Sigmoid colon (tissue), 6 donors: ENCODE measurements at regions not wholly inside any gene's neighbourhood (a gene's known extent, or its start where the extent isn't known, plus 50 kb on each side); places are given as distances from the start of the nearest gene placed in this dataset.
"Not testable (repeated sequence)": the region's sequence is repeated elsewhere in the genome, so short reads cannot be mapped to it uniquely, and the experiment has no call there.

Source experiments
- DNase-seq: peaks from one replicate; pipeline ENCODE4 v3.0.0-alpha.2; 2019
- H3K27ac ChIP-seq, 4 donors: fragments of 200-600 bp; sonication (generic); one replicate each; pipeline ENCODE4 v1.5.1; 2016 to 2019; ENCODE audit warnings: mild to moderate bottlenecking in 1 of 4
- H3K27me3 ChIP-seq, 3 donors: fragments of 200-600 bp; sonication (generic); one replicate each; pipeline ENCODE4 v1.5.1; 2019; ENCODE audit warnings: mild to moderate bottlenecking in 1 of 3
- H3K36me3 ChIP-seq, 4 donors: fragments of 200-600 bp; sonication (generic); one replicate each; pipeline ENCODE4 v1.5.1; 2016 to 2019
- H3K4me1 ChIP-seq, 4 donors: fragments of 200-600 bp; sonication (generic); one replicate each; pipeline ENCODE4 v1.5.1; 2017 to 2019
- H3K4me3 ChIP-seq, 4 donors: fragments of 200-600 bp; sonication (generic); one replicate each; pipeline ENCODE4 v1.5.1; 2017 to 2019; ENCODE audit warnings: mild to moderate bottlenecking in 2 of 4, moderate library complexity in 1 of 4
- H3K9me3 ChIP-seq, 4 donors: fragments of 200-600 bp in 3 of 4; sonication (generic) in 3 of 4; one replicate each; pipeline versions ENCODE4 v1.5.1 to v1.6.1; 2013 to 2019
- EP300 ChIP-seq, 4 donors: sonication (generic); formaldehyde crosslinking; IDR thresholded peaks; one replicate each; pipeline ENCODE4 v1.6.1; 2017; ENCODE audit warnings: antibody characterized with exemption in 4 of 4
- POLR2A ChIP-seq, 2 donors: fragments of 450-650 bp; IDR thresholded peaks; one replicate each; pipeline ENCODE4 v1.6.1; 2016; ENCODE audit warnings: antibody characterized with exemption in 2 of 2, mild to moderate bottlenecking in 2 of 2, moderate library complexity in 2 of 2
- POLR2AphosphoS5 ChIP-seq, 4 donors: sonication (generic); formaldehyde crosslinking; IDR thresholded peaks; one replicate each; pipeline ENCODE4 v1.6.1; 2017; ENCODE audit warnings: antibody characterized with exemption in 4 of 4
- WGBS, 2 donors: extraction: QIAGEN DNeasy Blood & Tissue Kit; methylation state at CpG; one replicate each; pipeline ENCODE4 v1.1.7; 2013; 5-methylcytosine and 5-hydroxymethylcytosine counted together
- intact Hi-C: fragments of 100-400 bp; cut with DNase I; formaldehyde crosslinking; loops from one replicate; pipeline ENCODE4 v1.15.1; 2023
- TF ChIP-seq, protein P1 (sequence below), 4 experiments: fragments of 450-650 bp in 3 of 4; fragments of 200-600 bp in 1 of 4; IDR thresholded peaks; one replicate each; pipeline ENCODE4 v1.5.1; 2016 to 2019; ENCODE audit warnings: antibody characterized with exemption in 4 of 4, mild to moderate bottlenecking in 3 of 4, moderate library complexity in 2 of 4
- donor health status: healthy with polysubstance abuse.
- donor health status: healthy.

DNA sequence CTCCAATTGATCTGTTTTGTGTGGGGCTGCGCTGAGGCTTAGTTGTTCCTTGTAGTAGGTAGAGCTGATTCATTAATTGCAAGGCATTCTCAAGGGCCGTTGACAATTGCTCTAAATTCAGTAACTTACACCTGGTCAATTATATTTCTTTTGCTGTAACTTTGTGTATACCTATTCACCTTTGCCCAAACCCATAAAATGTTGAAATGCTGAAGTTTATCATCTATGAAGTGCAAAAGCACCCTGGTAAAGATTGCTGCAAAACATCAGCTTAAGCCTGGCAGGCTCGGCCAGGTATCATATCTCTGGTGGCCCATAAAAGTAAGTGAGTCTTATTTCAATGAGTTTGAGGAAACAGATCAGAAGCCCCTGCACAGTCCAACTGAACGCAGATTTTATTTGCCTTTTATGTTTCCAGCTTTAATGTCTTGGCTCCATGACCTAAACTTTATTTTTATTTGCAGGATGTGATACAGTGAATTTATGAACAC, 203.6 kb upstream of the SLCO3A1 start:
- peaks cover 0 to 3% (median 0%) of the 10 kb centered on the region in 4 donors for H3K9me3 ChIP-seq
- TF ChIP-seq POLR2AphosphoS5 (IDR thresholded peaks at IDR 0.05) (no peak), POLR2A (IDR thresholded peaks at IDR 0.05) (no peak), EP300 (IDR thresholded peaks at IDR 0.05) (no peak)
- TF ChIP-seq, protein P1, sequence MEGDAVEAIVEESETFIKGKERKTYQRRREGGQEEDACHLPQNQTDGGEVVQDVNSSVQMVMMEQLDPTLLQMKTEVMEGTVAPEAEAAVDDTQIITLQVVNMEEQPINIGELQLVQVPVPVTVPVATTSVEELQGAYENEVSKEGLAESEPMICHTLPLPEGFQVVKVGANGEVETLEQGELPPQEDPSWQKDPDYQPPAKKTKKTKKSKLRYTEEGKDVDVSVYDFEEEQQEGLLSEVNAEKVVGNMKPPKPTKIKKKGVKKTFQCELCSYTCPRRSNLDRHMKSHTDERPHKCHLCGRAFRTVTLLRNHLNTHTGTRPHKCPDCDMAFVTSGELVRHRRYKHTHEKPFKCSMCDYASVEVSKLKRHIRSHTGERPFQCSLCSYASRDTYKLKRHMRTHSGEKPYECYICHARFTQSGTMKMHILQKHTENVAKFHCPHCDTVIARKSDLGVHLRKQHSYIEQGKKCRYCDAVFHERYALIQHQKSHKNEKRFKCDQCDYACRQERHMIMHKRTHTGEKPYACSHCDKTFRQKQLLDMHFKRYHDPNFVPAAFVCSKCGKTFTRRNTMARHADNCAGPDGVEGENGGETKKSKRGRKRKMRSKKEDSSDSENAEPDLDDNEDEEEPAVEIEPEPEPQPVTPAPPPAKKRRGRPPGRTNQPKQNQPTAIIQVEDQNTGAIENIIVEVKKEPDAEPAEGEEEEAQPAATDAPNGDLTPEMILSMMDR (IDR thresholded peaks at IDR 0.05) = no peak
- intact Hi-C loops = no loop called here
- no peak overlapping the region for H3K27ac ChIP-seq
- no peak for DNase-seq
- H3K4me3 ChIP-seq = no peak overlapping the region
- WGBS, 2 donors = 15 to 59% methylated on average over 4 of the region's 4 CpGs
- peaks cover 0 to 4% (median 0%) of the 10 kb centered on the region in 3 donors for H3K27me3 ChIP-seq
- no peaks in the 10 kb centered on the region for H3K36me3 ChIP-seq
- H3K4me1 ChIP-seq = no peaks in the 10 kb centered on the region

DNA sequence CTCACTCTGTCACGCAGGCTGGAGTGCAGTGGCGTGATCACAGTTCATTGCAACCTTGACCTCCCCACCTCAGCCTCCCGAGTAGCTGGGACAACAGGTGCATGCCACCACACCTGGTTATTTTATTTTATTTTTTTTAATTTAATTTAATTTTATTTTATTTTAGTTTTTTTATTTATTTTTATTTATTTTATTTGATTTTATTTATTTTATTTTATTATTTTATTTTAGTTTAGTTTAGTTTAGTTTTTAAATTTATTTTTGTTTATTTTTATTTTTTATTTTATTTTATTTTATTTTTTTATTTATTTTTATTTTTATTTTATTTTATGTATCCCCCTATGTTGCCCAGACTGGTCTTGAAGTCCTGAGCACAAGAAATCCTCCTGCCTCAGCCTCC, 202.3 kb upstream of the SLCO3A1 start:
- Histone ChIP-seq H3K4me1 (no peaks in the 10 kb centered on the region), H3K27ac (no peak overlapping the region), H3K9me3 (peaks cover 0 to 3% (median 0%) of the 10 kb centered on the region in 4 donors), H3K4me3 (no peak overlapping the region), H3K27me3 (peaks cover 0 to 4% (median 0%) of the 10 kb centered on the region in 3 donors), H3K36me3 (no peaks in the 10 kb centered on the region)
- WGBS, 2 donors = 92 to 96% methylated on average over 3 of the region's 3 CpGs
- TF ChIP-seq EP300 (IDR thresholded peaks at IDR 0.05) (no peak), POLR2AphosphoS5 (IDR thresholded peaks at IDR 0.05) (no peak), POLR2A (IDR thresholded peaks at IDR 0.05) (no peak)
- TF ChIP-seq, protein P1 (IDR thresholded peaks at IDR 0.05) = no peak
- no peak for DNase-seq
- intact Hi-C loops = no loop called here

DNA sequence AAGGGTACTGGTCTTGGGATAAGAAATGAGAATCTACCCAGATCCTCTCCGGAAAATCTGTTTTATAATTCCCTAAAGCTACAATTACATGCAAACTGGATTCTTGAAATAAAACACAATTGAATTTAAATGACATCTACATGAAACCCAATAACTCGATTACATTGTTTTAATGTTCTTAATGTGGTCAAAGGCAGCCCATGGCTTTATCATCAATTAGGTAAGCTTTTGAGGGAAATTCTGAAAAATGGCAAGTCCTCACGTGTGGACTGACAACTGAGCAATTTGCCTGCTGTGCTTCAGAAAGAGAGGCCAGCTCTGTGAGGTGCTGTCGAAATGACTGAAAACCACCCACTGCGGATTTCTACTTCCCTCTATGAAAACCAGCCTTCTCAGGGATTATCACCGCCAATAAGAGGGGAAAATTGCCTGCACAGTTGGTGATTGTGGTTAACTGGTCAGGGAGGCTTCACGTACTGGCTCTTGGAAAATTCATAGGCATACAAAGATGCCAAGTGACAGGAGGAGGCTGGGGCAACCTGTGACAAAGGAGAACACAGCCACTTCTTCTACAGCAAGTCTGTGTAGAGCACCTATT, 200.8 kb upstream of the SLCO3A1 start:
- Histone ChIP-seq H3K4me1 (no peaks in the 10 kb centered on the region), H3K4me3 (no peak overlapping the region), H3K9me3 (peaks cover 0 to 3% (median 0%) of the 10 kb centered on the region in 4 donors), H3K27ac (no peak overlapping the region), H3K36me3 (no peaks in the 10 kb centered on the region), H3K27me3 (peaks cover 0 to 4% (median 0%) of the 10 kb centered on the region in 3 donors)
- no peak for DNase-seq
- intact Hi-C loops = no loop called here
- TF ChIP-seq EP300 (IDR thresholded peaks at IDR 0.05) (no peak), POLR2AphosphoS5 (IDR thresholded peaks at IDR 0.05) (no peak), POLR2A (IDR thresholded peaks at IDR 0.05) (no peak)
- TF ChIP-seq, protein P1 (IDR thresholded peaks at IDR 0.05) = no peak
- 83 to 91% methylated on average over 7 of the region's 7 CpGs for WGBS, 2 donors

DNA sequence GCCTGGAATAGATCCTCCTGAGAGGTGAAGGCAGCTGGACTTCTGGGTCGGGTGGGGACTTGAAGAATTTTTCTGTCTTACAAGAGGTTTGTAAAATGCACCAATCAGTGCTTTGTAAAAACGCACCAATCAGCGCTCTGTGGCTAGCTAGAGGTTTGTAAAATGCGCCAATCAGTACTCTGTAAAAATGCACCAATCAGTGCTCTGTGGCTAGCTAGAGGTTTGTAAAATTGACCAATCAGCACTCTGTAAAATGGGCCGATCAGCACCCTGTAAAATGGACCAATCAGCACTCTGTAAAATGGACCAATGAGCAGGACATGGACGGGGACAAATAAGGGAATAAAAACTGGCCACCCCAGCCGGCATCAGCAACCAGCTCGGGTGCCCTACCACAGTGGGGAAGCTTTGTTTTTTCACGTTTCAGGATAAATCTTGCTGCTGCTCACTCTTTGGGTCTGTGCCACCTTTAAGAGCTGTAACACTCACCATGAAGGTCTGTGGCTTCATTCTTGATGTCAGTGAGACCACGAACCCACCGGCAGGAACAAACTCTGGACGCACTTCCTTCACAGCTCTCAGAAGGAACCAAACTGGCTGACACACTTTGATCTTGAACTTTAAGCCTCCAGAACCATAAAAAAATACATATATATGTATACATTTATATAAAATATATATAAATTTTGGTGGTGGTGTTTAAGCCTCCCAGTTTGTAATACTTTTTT, 197.8 kb upstream of the SLCO3A1 start:
- H3K27ac ChIP-seq, H3K4me3 ChIP-seq, H3K36me3 ChIP-seq, intact Hi-C loops, H3K27me3 ChIP-seq, DNase-seq, H3K9me3 ChIP-seq, H3K4me1 ChIP-seq: not testable (repeated sequence)
- 63 to 77% methylated on average over 12 of the region's 12 CpGs for WGBS, 2 donors

DNA sequence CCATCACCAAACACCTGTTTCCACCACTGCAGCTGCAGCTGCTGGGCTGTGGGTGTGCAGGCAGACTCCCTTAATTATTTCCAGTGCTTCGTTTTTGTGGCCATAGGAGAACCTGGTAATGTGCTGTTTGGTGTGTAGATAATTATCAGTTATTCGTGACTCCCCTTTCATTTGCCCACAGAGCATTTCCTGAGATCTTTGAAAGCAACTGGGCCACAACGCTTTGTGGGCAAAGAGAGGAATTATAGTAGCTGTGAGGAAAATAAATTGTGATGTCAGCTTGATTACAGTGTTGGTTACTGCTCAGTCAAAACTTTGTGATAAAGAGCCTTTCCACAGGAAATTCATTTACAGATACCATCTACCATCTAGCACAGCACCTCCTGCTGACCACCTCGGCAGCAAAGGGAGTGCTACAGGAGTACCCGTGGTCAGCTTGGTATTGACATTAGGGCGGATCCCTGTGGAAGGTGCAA, 193.3 kb upstream of the SLCO3A1 start:
- TF ChIP-seq, protein P1 (IDR thresholded peaks at IDR 0.05) = no peak
- TF ChIP-seq POLR2AphosphoS5 (IDR thresholded peaks at IDR 0.05) (no peak), POLR2A (IDR thresholded peaks at IDR 0.05) (no peak), EP300 (IDR thresholded peaks at IDR 0.05) (no peak)
- DNase-seq = no peak
- intact Hi-C loops = no loop called here

More for the DNA sequence above, 193.3 kb upstream of the SLCO3A1 start:
- no peaks in the 10 kb centered on the region for H3K4me1 ChIP-seq
- H3K36me3 ChIP-seq = no peaks in the 10 kb centered on the region
- H3K9me3 ChIP-seq = no peaks in the 10 kb centered on the region
- peaks cover 0 to 8% (median 0%) of the 10 kb centered on the region in 3 donors for H3K27me3 ChIP-seq
- no peak overlapping the region for H3K4me3 ChIP-seq
- H3K27ac ChIP-seq = no peak overlapping the region
- 33 to 54% methylated on average over 6 of the region's 6 CpGs for WGBS, 2 donors
